ENCODE measurements at regions not wholly inside any gene's neighbourhood (a gene's known extent, or its start where the extent isn't known, plus 50 kb on each side); places are given as distances from the start of the nearest gene placed in this dataset.

- Histone ChIP-seq H3K27ac (ENCODE audit: extremely low read length, insufficient read depth, low read length) (no peak overlapping the region), H3K36me3 (replicated peaks in 1 of 2; ENCODE audit: control insufficient read depth in 1 of 2, insufficient read depth in 2 of 2, low read length in 2 of 2) (no peaks in the 10 kb centered on the region), H3K79me2 (ENCODE audit: insufficient read depth, low read length) (no peaks in the 10 kb centered on the region), H3K4me3 (replicated peaks in 1 of 3; ENCODE audit: insufficient read depth in 1 of 3, low read depth in 2 of 3, low read length in 3 of 3) (no peak overlapping the region), H3K9ac (ENCODE audit: insufficient read depth, low read depth, low read length) (no peak overlapping the region), H4K20me1 (ENCODE audit: insufficient read depth, low read length) (no peaks in the 10 kb centered on the region), H3K9me3 (ENCODE audit: low read length) (no peaks in the 10 kb centered on the region), H3K4me2 (ENCODE audit: low read depth, low read length) (no peak overlapping the region), H3K4me1 (ENCODE audit: insufficient read depth, low read length) (no peaks in the 10 kb centered on the region), H2AFZ (ENCODE audit: low read length) (no peak overlapping the region), H3K27me3 (ENCODE audit: control insufficient read depth in 1 of 2, insufficient read depth in 2 of 2, low read length in 2 of 2) (peaks cover 0 to 6% of the 10 kb centered on the region in 2 experiments; a peak in 2 of 5 replicates)
- in situ Hi-C loops (cut with HindIII; ENCODE audit: extremely low pct_ligation_motif_present, low pct_unique_long_range_greater_than_20kb): no loop called here
- ATAC-seq: no peak
- no peak for FAIRE-seq
- DNase-seq (ENCODE audit: low spot score): no peak
- intact Hi-C loops (cut with micrococcal nuclease; ENCODE audit: unreplicated experiment): no loop called here
- ChIA-PET CTCF (ENCODE audit: low intra/inter-chr PET ratio, low total read pairs) (no interaction called here), POLR2A (no interaction called here)
- BruUV-seq (replicated peaks): no TSS peak
- no peak for TF ChIP-seq SRSF9 (IDR thresholded peaks at IDR 0.05; ENCODE audit: borderline replicate concordance, insufficient read depth, low read depth, low read length, poor library complexity, severe bottlenecking)
- no peak for TF ChIP-seq BORCS8-MEF2B (CRISPR knock-in tag; IDR thresholded peaks at IDR 0.05)
- TF ChIP-seq, protein P1, sequence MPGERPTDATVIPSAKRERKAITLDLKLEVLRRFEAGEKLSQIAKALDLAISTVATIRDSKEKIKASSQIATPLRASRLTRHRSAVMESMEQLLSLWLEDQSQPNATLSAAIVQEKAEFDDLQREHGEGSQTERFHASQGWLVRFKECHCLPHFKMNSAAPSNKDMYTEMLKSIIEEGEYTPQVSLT (CRISPR knock-in tag; IDR thresholded peaks at IDR 0.05; ENCODE audit: borderline replicate concordance, low read depth): no peak
- TF ChIP-seq PHF5A (CRISPR knock-in tag; IDR thresholded peaks at IDR 0.05; ENCODE audit: low read depth, unreplicated experiment): no peak
- no peak for TF ChIP-seq GATAD1 (CRISPR knock-in tag; IDR thresholded peaks at IDR 0.05)
- TF ChIP-seq, protein P2, sequence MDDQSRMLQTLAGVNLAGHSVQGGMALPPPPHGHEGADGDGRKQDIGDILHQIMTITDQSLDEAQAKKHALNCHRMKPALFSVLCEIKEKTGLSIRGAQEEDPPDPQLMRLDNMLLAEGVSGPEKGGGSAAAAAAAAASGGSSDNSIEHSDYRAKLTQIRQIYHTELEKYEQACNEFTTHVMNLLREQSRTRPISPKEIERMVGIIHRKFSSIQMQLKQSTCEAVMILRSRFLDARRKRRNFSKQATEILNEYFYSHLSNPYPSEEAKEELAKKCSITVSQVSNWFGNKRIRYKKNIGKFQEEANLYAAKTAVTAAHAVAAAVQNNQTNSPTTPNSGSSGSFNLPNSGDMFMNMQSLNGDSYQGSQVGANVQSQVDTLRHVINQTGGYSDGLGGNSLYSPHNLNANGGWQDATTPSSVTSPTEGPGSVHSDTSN (CRISPR knock-in tag; IDR thresholded peaks at IDR 0.05; ENCODE audit: borderline replicate concordance): no peak
- TF ChIP-seq, protein P3, sequence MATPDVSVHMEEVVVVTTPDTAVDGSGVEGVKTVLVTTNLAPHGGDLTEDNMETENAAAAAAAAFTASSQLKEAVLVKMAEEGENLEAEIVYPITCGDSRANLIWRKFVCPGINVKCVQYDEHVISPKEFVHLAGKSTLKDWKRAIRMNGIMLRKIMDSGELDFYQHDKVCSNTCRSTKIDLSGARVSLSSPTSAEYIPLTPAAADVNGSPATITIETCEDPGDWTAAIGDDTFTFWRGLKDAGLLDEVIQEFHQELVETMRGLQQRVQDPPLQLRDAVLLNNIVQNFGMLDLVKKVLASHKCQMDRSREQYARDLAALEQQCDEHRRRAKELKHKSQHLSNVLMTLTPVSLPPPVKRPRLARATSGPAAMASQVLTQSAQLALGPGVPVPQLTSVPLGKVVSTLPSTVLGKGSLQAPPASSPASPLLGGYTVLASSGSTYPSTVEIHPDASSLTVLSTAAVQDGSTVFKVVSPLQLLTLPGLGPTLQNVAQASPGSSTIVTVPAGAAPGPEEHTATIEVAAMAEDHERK (CRISPR knock-in tag; IDR thresholded peaks at IDR 0.05; ENCODE audit: low read depth): no peak
- TF ChIP-seq ZFP82 (CRISPR knock-in tag; IDR thresholded peaks at IDR 0.05; ENCODE audit: borderline replicate concordance): no peak
- no peak for TF ChIP-seq ZFYVE20 (CRISPR knock-in tag; IDR thresholded peaks at IDR 0.05; ENCODE audit: borderline replicate concordance, low read depth)
- no peak for TF ChIP-seq POLR2A (IDR thresholded peaks at IDR 0.05; ENCODE audit: insufficient read depth in 1 of 2, low read depth in 2 of 2, low read length in 2 of 2)
- TF ChIP-seq SMARCC2 (IDR thresholded peaks at IDR 0.05): no peak
- WGBS (ENCODE audit: low lambda C conversion rate): 0% methylated on average over 4 of the region's 4 CpGs
Measured at GRCh38 chr15:31930967-31931366, 99.3 kb upstream of the CHRNA7 start.

Data from HepG2 (cell line).